Neural progenitor cell (in vitro differentiated cells): ENCODE measurements at regions not wholly inside any gene's neighbourhood (a gene's known extent, or its start where the extent isn't known, plus 50 kb on each side); places are given as distances from the start of the nearest gene placed in this dataset.

Source experiments
- DNase-seq: peaks from one replicate; pipeline ENCODE4 v3.0.0-alpha.2; 2016; ENCODE audit warnings: low spot score
- H2AFZ ChIP-seq: fragments of 200-600 bp; sonication (generic); replicated peaks from 2 replicates; pipeline ENCODE4 v1.6.1; 2016; ENCODE audit warnings: antibody characterized with exemption
- H3F3A ChIP-seq: fragments of 200-600 bp; sonication (generic); 2 replicates; pipeline ENCODE4 v1.6.1; 2016; ENCODE audit warnings: antibody characterized with exemption, low read depth
- H3K27ac ChIP-seq: fragments of 200-600 bp; sonication (generic); 2 replicates; pipeline ENCODE4 v1.5.1; 2016; ENCODE audit warnings: mild to moderate bottlenecking
- H3K27me3 ChIP-seq: fragments of 200-600 bp; sonication (generic); 2 replicates; pipeline ENCODE4 v1.6.1; 2016; ENCODE audit warnings: mild to moderate bottlenecking, moderate library complexity
- H3K36me3 ChIP-seq: fragments of 200-600 bp; sonication (generic); 2 replicates; pipeline ENCODE4 v1.5.1; 2016
- H3K4me1 ChIP-seq: fragments of 200-600 bp; sonication (generic); 2 replicates; pipeline ENCODE4 v1.6.1; 2016; ENCODE audit warnings: mixed run types
- H3K4me2 ChIP-seq: fragments of 200-600 bp; sonication (generic); 2 replicates; pipeline ENCODE4 v1.6.1; 2016
- H3K4me3 ChIP-seq: fragments of 200-600 bp; sonication (generic); 2 replicates; pipeline ENCODE4 v1.5.1; 2016
- H3K79me2 ChIP-seq: fragments of 200-600 bp; sonication (generic); 2 replicates; pipeline ENCODE4 v1.6.1; 2016; ENCODE audit warnings: low read depth
- H3K9ac ChIP-seq: fragments of 200-600 bp; sonication (generic); 2 replicates; pipeline ENCODE4 v1.6.1; 2016
- H3K9me3 ChIP-seq: fragments of 200-600 bp; sonication (generic); 2 replicates; pipeline ENCODE4 v1.5.1; 2016; ENCODE audit warnings: low read depth
- H4K20me1 ChIP-seq: fragments of 200-600 bp; sonication (generic); 2 replicates; pipeline ENCODE4 v1.6.1; 2016; ENCODE audit warnings: low read depth
- H3K27ac Mint-ChIP-seq: 3 replicates; pipeline ENCODE4 v1.8.0; 2021; ENCODE audit warnings: mixed read lengths
- H3K27me3 Mint-ChIP-seq: 2 replicates; pipeline ENCODE4 v1.8.0; 2022; ENCODE audit warnings: low read depth, mild to moderate bottlenecking, inconsistent platforms, moderate library complexity, mixed read lengths; ENCODE audit not compliant: insufficient read depth
- H3K36me3 Mint-ChIP-seq: 3 replicates; pipeline ENCODE4 v1.8.0; 2021; ENCODE audit warnings: mixed read lengths
- H3K4me1 Mint-ChIP-seq: 3 replicates; pipeline ENCODE4 v1.8.0; 2021; ENCODE audit warnings: mixed read lengths
- H3K4me3 Mint-ChIP-seq: 3 replicates; pipeline ENCODE4 v1.8.0; 2021; ENCODE audit warnings: mild to moderate bottlenecking, moderate library complexity, mixed read lengths
- H3K9me3 Mint-ChIP-seq: 3 replicates; pipeline ENCODE4 v1.8.0; 2020; ENCODE audit warnings: mixed read lengths
- EZH2 ChIP-seq: fragments of 200-600 bp; sonication (generic); IDR thresholded peaks from 2 replicates; pipeline ENCODE4 v1.6.1; 2017; ENCODE audit warnings: antibody characterized with exemption, mild to moderate bottlenecking, moderate library complexity
- EZH2phosphoT487 ChIP-seq: fragments of 200-600 bp; sonication (generic); IDR thresholded peaks from 2 replicates; pipeline ENCODE4 v1.6.1; 2017; ENCODE audit warnings: antibody characterized with exemption
- TF ChIP-seq, protein P1 (sequence below): fragments of 200-600 bp; sonication (generic); IDR thresholded peaks from 2 replicates; pipeline ENCODE4 v1.5.1; 2017; ENCODE audit warnings: antibody characterized with exemption, mild to moderate bottlenecking

DNA sequence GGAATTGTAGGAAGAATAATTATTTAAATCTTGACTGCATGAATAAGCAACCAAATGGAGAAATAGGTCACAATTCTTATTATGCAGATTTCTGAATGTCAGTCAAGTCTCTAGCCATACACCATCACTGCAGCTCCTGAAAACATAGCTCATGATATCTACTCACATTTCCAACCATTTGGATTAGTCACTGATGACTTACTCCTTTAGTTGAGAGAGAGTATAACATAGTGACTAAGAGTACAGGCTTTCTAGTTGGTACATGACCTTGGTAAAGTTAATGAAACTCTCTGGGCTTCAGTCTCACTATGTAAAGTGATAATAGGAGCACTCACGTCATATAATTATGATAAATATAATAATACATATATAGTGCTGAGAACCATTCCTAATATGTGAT is 265.2 kb downstream of the KCNA4 start:
- H3K27me3 ChIP-seq: no peaks in the 10 kb centered on the region
- H3K36me3 Mint-ChIP-seq: no peaks in the 10 kb centered on the region
- H3K4me3 Mint-ChIP-seq: no peak overlapping the region

DNA sequence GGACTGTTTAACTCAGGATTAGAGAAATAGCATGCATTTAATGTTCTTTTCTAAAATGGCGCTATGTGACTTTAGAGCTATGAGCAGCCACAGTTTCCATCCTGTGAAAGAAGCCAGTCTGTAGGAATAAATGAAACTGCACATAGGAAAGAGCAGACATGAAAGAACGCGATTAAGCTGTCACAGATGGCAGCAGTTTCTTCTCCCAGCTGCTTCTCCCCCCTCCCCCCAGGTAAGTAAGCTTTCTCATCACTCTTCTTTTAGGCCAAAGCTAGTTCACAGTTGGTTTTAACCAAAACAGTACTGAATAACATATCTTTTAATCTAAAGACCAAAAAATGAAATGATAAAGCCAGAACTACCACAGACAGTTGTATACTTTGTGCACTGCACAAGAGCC is 266.4 kb downstream of the KCNA4 start:
- no peak for TF ChIP-seq EZH2
- TF ChIP-seq EZH2phosphoT487: no peak
- TF ChIP-seq, protein P1, sequence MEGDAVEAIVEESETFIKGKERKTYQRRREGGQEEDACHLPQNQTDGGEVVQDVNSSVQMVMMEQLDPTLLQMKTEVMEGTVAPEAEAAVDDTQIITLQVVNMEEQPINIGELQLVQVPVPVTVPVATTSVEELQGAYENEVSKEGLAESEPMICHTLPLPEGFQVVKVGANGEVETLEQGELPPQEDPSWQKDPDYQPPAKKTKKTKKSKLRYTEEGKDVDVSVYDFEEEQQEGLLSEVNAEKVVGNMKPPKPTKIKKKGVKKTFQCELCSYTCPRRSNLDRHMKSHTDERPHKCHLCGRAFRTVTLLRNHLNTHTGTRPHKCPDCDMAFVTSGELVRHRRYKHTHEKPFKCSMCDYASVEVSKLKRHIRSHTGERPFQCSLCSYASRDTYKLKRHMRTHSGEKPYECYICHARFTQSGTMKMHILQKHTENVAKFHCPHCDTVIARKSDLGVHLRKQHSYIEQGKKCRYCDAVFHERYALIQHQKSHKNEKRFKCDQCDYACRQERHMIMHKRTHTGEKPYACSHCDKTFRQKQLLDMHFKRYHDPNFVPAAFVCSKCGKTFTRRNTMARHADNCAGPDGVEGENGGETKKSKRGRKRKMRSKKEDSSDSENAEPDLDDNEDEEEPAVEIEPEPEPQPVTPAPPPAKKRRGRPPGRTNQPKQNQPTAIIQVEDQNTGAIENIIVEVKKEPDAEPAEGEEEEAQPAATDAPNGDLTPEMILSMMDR: no peak
- Mint-ChIP-seq H3K4me3 (no peak overlapping the region), H3K4me1 (no peaks in the 10 kb centered on the region), H3K36me3 (no peaks in the 10 kb centered on the region), H3K27ac (no peak overlapping the region), H3K9me3 (no peaks in the 10 kb centered on the region), H3K27me3 (no peaks in the 10 kb centered on the region)
- no peaks in the 10 kb centered on the region for H3K9me3 ChIP-seq
- H3K9ac ChIP-seq: no peak overlapping the region
- no peak overlapping the region for H3K4me2 ChIP-seq
- H2AFZ ChIP-seq: no peak overlapping the region
- no peaks in the 10 kb centered on the region for H3K4me1 ChIP-seq
- no peak overlapping the region for H3K4me3 ChIP-seq
- H3K27me3 ChIP-seq: no peaks in the 10 kb centered on the region
- H3F3A ChIP-seq: no peaks in the 10 kb centered on the region
- DNase-seq: no peak
- no peak overlapping the region for H3K27ac ChIP-seq
- no peaks in the 10 kb centered on the region for H4K20me1 ChIP-seq
- H3K79me2 ChIP-seq: no peaks in the 10 kb centered on the region
- H3K36me3 ChIP-seq: no peaks in the 10 kb centered on the region

More for the DNA sequence above, 265.2 kb downstream of the KCNA4 start:
- Histone ChIP-seq H3K9ac (no peak overlapping the region), H3K4me3 (no peak overlapping the region), H3K4me1 (no peaks in the 10 kb centered on the region), H3K79me2 (no peaks in the 10 kb centered on the region), H3K27ac (no peak overlapping the region), H3K4me2 (no peak overlapping the region), H3K9me3 (no peaks in the 10 kb centered on the region), H2AFZ (no peak overlapping the region), H3K36me3 (no peaks in the 10 kb centered on the region), H4K20me1 (no peaks in the 10 kb centered on the region), H3F3A (no peaks in the 10 kb centered on the region)
- Mint-ChIP-seq H3K27me3 (no peaks in the 10 kb centered on the region), H3K9me3 (no peaks in the 10 kb centered on the region), H3K4me1 (no peaks in the 10 kb centered on the region), H3K27ac (no peak overlapping the region)
- TF ChIP-seq EZH2: no peak
- TF ChIP-seq, protein P1: no peak
- TF ChIP-seq EZH2phosphoT487: no peak
- no peak for DNase-seq

DNA sequence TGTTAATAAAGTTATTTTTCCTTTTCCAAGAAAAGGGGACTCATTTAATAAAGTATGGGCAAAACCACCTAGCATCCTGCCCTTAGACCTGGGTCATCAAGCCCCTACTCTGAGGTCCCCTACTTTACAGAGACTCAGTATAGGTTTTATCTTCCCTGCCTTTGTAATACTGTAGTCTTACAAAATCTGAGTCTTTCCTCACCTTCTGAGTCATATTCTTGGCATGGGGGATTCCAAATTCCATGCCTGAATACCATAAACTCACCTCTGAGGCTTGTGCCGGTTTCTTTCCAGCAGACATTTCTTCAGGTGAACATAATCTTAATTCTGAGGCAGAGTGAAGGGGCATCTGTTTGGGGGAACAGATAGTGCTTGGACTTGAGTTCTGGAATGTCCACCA is 282.5 kb downstream of the KCNA4 start:
- no peaks in the 10 kb centered on the region for H3K9me3 Mint-ChIP-seq
- no peaks in the 10 kb centered on the region for H3K4me1 Mint-ChIP-seq
- Histone ChIP-seq H3K9ac (no peak overlapping the region), H3F3A (no peaks in the 10 kb centered on the region), H3K79me2 (no peaks in the 10 kb centered on the region), H3K4me1 (no peaks in the 10 kb centered on the region), H3K9me3 (no peaks in the 10 kb centered on the region), H3K36me3 (no peaks in the 10 kb centered on the region), H3K27me3 (no peaks in the 10 kb centered on the region), H3K4me3 (no peak overlapping the region), H3K4me2 (no peak overlapping the region), H4K20me1 (no peaks in the 10 kb centered on the region), H3K27ac (no peak overlapping the region), H2AFZ (no peak overlapping the region)
- peaks cover 2% of the 10 kb centered on the region for H3K27me3 Mint-ChIP-seq
- no peak for DNase-seq
- no peak overlapping the region for H3K4me3 Mint-ChIP-seq
- no peaks in the 10 kb centered on the region for H3K36me3 Mint-ChIP-seq
- TF ChIP-seq EZH2 (no peak), EZH2phosphoT487 (no peak)
- TF ChIP-seq, protein P1: no peak
- H3K27ac Mint-ChIP-seq: no peak overlapping the region
